Astrocyte (in vitro differentiated cells and primary cell): ENCODE measurements at regions not wholly inside any gene's neighbourhood (a gene's known extent, or its start where the extent isn't known, plus 50 kb on each side); places are given as distances from the start of the nearest gene placed in this dataset.

Experiments used
- CTCF ChIP-seq: IDR thresholded peaks from 2 replicates; pipeline ENCODE4 v1.5.1; 2011; ENCODE audit warnings: low read depth, mild to moderate bottlenecking, inconsistent platforms, low read length, moderate library complexity; ENCODE audit not compliant: insufficient read depth
- EZH2 ChIP-seq: IDR thresholded peaks from 2 replicates; pipeline ENCODE4 v1.6.1; 2012; ENCODE audit warnings: mild to moderate bottlenecking, low read length, inconsistent platforms; ENCODE audit not compliant: insufficient read depth

- TF ChIP-seq CTCF = no peak
- no peak for TF ChIP-seq EZH2
These were observed 1014.9 kb upstream of the COX7C start for GRCh38 chr5:85602843-85603242.
